H1 (cell line): ENCODE measurements at regions not wholly inside any gene's neighbourhood (a gene's known extent, or its start where the extent isn't known, plus 50 kb on each side); places are given as distances from the start of the nearest gene placed in this dataset.

Experiments
- CTCF ChIA-PET: fragments of 300-600 bp; sonication (Branson Sonifier 250); formaldehyde crosslinking; loops from one replicate; lab custom pipeline; 2021; ENCODE audit not compliant: partially characterized antibody; lab: Charles Lee
- POLR2A ChIA-PET: fragments of 300-600 bp; sonication (Branson Sonifier 250); formaldehyde crosslinking; loops from one replicate; lab custom pipeline; 2021; ENCODE audit warnings: inconsistent platforms; ENCODE audit not compliant: partially characterized antibody; lab: Charles Lee
- DNase-seq, 2 experiments: peaks; one replicate each; pipeline versions ENCODE4 v3.0.0 to v3.0.0-alpha.2; 2010 to 2022; ENCODE audit warnings: low spot score in 2 of 2, low read depth in 1 of 2, mixed read lengths in 1 of 2
- FAIRE-seq: peaks from 2 replicates; lab custom pipeline; 2011; peaks lifted over from hg19 to GRCh38; lab: Jason Lieb, UNC
- H2AFZ ChIP-seq: 2 replicates; pipeline ENCODE4 v1.8.1; 2012; ENCODE audit warnings: low read length, inconsistent platforms
- H2AK5ac ChIP-seq: 2 replicates; pipeline ENCODE4 v1.6.1; 2013; ENCODE audit warnings: low read depth, low read length
- H2BK120ac ChIP-seq: replicated peaks from 2 replicates; pipeline ENCODE3; 2013; ENCODE audit warnings: low read depth, low read length, inconsistent platforms
- H2BK12ac ChIP-seq: 2 replicates; pipeline ENCODE4 v1.6.1; 2013; ENCODE audit warnings: low read depth, low read length
- H2BK15ac ChIP-seq: 2 replicates; pipeline ENCODE4 v1.6.1; 2013; ENCODE audit warnings: low read length
- H2BK20ac ChIP-seq: 2 replicates; pipeline ENCODE4 v1.6.1; 2013; ENCODE audit warnings: low read length
- H2BK5ac ChIP-seq: 2 replicates; pipeline ENCODE4 v1.6.1; 2013; ENCODE audit warnings: low read depth, low read length
- H3K14ac ChIP-seq: 2 replicates; pipeline ENCODE4 v1.6.1; 2013; ENCODE audit warnings: inconsistent platforms; ENCODE audit not compliant: insufficient read length
- H3K18ac ChIP-seq: 2 replicates; pipeline ENCODE4 v1.6.1; 2013; ENCODE audit warnings: low read length; ENCODE audit errors: extremely low read depth
- H3K23ac ChIP-seq: 2 replicates; pipeline ENCODE4 v1.6.1; 2013; ENCODE audit warnings: inconsistent platforms; ENCODE audit not compliant: insufficient read length
- H3K23me2 ChIP-seq: 2 replicates; pipeline ENCODE4 v1.6.1; 2013; ENCODE audit warnings: low read depth, low read length
- H3K27ac ChIP-seq: 2 replicates; pipeline ENCODE4 v1.6.1; 2011; ENCODE audit warnings: low read depth, low read length, inconsistent platforms
- H3K27me3 ChIP-seq, 4 experiments: replicated peaks in 1 of 4; 1 replicate in 1 of 4; 2 replicates in 3 of 4; pipeline versions ENCODE4 v1.6.1 to v1.8.1; 2011 to 2013; ENCODE audit warnings: low read length in 3 of 4, mild to moderate bottlenecking in 3 of 4, inconsistent platforms in 2 of 4, mixed read lengths in 2 of 4, moderate library complexity in 1 of 4; ENCODE audit not compliant: control insufficient read depth in 3 of 4, insufficient read depth in 3 of 4; ENCODE audit errors: extremely low read depth in 1 of 4
- H3K36me3 ChIP-seq, 4 experiments: 2 replicates each; pipeline versions ENCODE4 v1.6.1 to v1.8.1; 2011 to 2013; ENCODE audit warnings: mild to moderate bottlenecking in 4 of 4, low read length in 3 of 4, moderate library complexity in 2 of 4, control low read depth in 1 of 4, inconsistent platforms in 1 of 4; ENCODE audit not compliant: insufficient read depth in 4 of 4, control insufficient read depth in 2 of 4
- H3K4ac ChIP-seq: replicated peaks from 2 replicates; pipeline ENCODE3; 2013; ENCODE audit warnings: low read length, low read depth, mixed read lengths, inconsistent platforms; ENCODE audit not compliant: insufficient read length
- H3K4me1 ChIP-seq, 4 experiments: replicated peaks in 1 of 4; 1 replicate in 1 of 4; 2 replicates in 3 of 4; pipeline versions ENCODE4 v1.6.1 to v1.8.1; 2011 to 2013; ENCODE audit warnings: low read length in 3 of 4, inconsistent platforms in 2 of 4, mixed read lengths in 1 of 4; ENCODE audit not compliant: insufficient read depth in 4 of 4, control insufficient read depth in 3 of 4
- H3K4me2 ChIP-seq, 2 experiments: 2 replicates each; pipeline versions ENCODE4 v1.6.1 to v1.8.1; 2011 to 2013; ENCODE audit warnings: low read depth in 2 of 2, low read length in 2 of 2, control low read depth in 1 of 2, inconsistent platforms in 1 of 2, mild to moderate bottlenecking in 1 of 2; ENCODE audit not compliant: insufficient read depth in 1 of 2
- H3K4me3 ChIP-seq, 4 experiments: fragments of 200-600, 300-600 bp in 1 of 4; sonication (generic), shearing (Covaris generic), sonication (Bioruptor Twin) in 1 of 4; 2 replicates each; pipeline versions ENCODE4 v1.5.1 to v1.8.1; 2011 to 2016; ENCODE audit warnings: low read length in 4 of 4, low read depth in 3 of 4, control low read depth in 2 of 4, inconsistent platforms in 2 of 4, mild to moderate bottlenecking in 2 of 4, mixed read lengths in 1 of 4, moderate library complexity in 1 of 4; ENCODE audit not compliant: insufficient read depth in 2 of 4; ENCODE audit errors: extremely low read depth in 1 of 4
- H3K56ac ChIP-seq: replicated peaks from 2 replicates; pipeline ENCODE3; 2013; ENCODE audit warnings: low read depth, mild to moderate bottlenecking, mixed read lengths, low read length, inconsistent platforms; ENCODE audit not compliant: insufficient read length
- H3K79me1 ChIP-seq: 2 replicates; pipeline ENCODE4 v1.6.1; 2013; ENCODE audit warnings: low read depth, low read length, control low read depth
- H3K79me2 ChIP-seq, 2 experiments: 2 replicates each; pipeline versions ENCODE4 v1.6.1 to v1.8.1; 2012 to 2013; ENCODE audit warnings: low read length in 2 of 2, mild to moderate bottlenecking in 2 of 2, inconsistent platforms in 1 of 2; ENCODE audit not compliant: insufficient read depth in 2 of 2, control insufficient read depth in 1 of 2
- H3K9ac ChIP-seq, 4 experiments: replicated peaks in 1 of 4; 1 replicate in 1 of 4; 2 replicates in 3 of 4; pipeline versions ENCODE4 v1.6.1 to v1.8.1; 2011 to 2013; ENCODE audit warnings: low read depth in 3 of 4, low read length in 3 of 4, control low read depth in 2 of 4, mild to moderate bottlenecking in 2 of 4, moderate library complexity in 2 of 4, inconsistent platforms in 1 of 4; ENCODE audit errors: extremely low read depth in 1 of 4
- H3K9me3 ChIP-seq, 2 experiments: 2 replicates each; pipeline versions ENCODE4 v1.6.1 to v1.8.1; 2012 to 2013; ENCODE audit warnings: mild to moderate bottlenecking in 2 of 2, moderate library complexity in 2 of 2, control low read depth in 1 of 2, inconsistent platforms in 1 of 2, low read depth in 1 of 2, low read length in 1 of 2, mixed read lengths in 1 of 2; ENCODE audit not compliant: insufficient read depth in 2 of 2
- H4K20me1 ChIP-seq, 2 experiments: replicated peaks in 1 of 2; 2 replicates each; pipeline versions ENCODE3 to v1.8.1; 2011 to 2013; ENCODE audit warnings: inconsistent platforms in 2 of 2, low read length in 2 of 2, mild to moderate bottlenecking in 1 of 2; ENCODE audit not compliant: insufficient read depth in 2 of 2, control insufficient read depth in 1 of 2
- H4K5ac ChIP-seq: 2 replicates; pipeline ENCODE4 v1.6.1; 2013; ENCODE audit warnings: low read length, low read depth, mixed read lengths, inconsistent platforms; ENCODE audit not compliant: insufficient read length
- H4K8ac ChIP-seq: 2 replicates; pipeline ENCODE4 v1.8.0; 2013; ENCODE audit warnings: mild to moderate bottlenecking, moderate library complexity, low read length, inconsistent platforms; ENCODE audit not compliant: insufficient read depth; ENCODE audit errors: extremely low read depth
- H4K91ac ChIP-seq: replicated peaks from 2 replicates; pipeline ENCODE3; 2013; ENCODE audit warnings: low read length, mixed read lengths, inconsistent platforms; ENCODE audit not compliant: insufficient read length
- YY1 ChIP-seq: IDR thresholded peaks from 2 replicates; pipeline ENCODE4 v1.6.1; 2011; ENCODE audit warnings: low read depth, mild to moderate bottlenecking, low read length
- WGBS, 2 experiments: shearing (Covaris generic) in 1 of 2; methylation state at CpG; one replicate each; pipeline versions ENCODE4 v1.1.6 to v1.1.7; 2013 to 2015; ENCODE audit warnings: low lambda C conversion rate in 2 of 2, mixed read lengths in 2 of 2, inconsistent platforms in 1 of 2, low coverage in 1 of 2, missing lambda C conversion rate in 1 of 2; ENCODE audit not compliant: insufficient replicate concordance in 2 of 2, insufficient coverage in 1 of 2, insufficient read length in 1 of 2; ENCODE audit errors: extremely low coverage in 1 of 2, missing lambda C conversion rate in 1 of 2; 5-methylcytosine and 5-hydroxymethylcytosine counted together
- TF ChIP-seq, protein P1 (sequence below), 3 experiments: IDR thresholded peaks; 1 replicate in 2 of 3; 2 replicates in 1 of 3; pipeline versions ENCODE4 v1.5.1 to v1.6.1; 2011; ENCODE audit warnings: low read length in 3 of 3, mild to moderate bottlenecking in 3 of 3, inconsistent platforms in 2 of 3, low read depth in 1 of 3, moderate library complexity in 1 of 3; ENCODE audit not compliant: insufficient read depth in 1 of 3; ENCODE audit errors: control extremely low read depth in 1 of 3

DNA sequence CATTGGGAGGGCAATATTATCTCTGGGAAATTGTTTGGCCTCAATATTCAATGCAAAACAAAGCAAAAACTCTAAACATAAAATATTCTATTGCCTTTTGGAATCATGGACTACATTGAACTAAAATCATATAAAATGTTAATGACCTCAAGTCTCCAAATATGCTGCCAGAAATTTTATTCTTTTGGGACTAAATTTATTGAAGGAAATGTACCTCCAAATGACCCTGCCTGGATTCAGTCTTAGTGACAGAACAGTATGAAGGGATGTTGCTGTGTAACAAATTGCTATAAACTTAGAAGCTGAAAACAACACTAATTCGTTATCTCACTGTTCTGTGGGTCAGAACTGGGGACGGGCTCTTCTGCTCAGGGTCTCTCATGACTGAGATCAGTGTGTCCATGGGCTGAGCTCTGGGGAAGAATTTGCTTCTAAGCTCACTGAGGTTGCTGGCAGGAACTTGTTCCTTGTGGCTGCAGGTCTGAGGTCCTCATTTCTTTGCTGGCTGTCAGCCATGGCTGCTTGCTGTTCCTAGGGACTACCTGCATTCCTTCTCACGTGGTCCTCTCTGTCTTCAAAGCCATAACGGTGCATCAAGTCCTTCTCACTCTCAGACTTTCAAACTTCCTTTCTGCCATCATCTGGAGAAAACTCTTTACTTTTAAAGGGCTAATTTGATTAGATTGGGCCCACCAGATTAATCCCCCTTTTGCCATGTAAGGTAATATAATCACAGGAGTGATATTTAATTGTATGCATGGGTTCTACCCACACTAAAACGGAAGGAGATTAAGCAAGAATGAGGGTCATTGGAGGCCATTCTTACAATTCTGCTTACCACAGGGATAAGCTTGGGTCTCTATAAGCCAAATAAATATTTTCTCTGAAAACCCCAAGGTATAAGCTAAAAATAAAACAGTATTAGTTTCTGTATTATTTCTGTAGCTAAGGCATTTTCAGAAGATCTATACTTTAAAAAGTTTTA, 149.0 kb downstream of the ADCYAP1 start:
- Histone ChIP-seq H3K4ac (peak overlapping the region; percentile 85), H2AFZ (no peak overlapping the region; the same call in 1 of the 2 replicates), H2BK20ac (no peak overlapping the region), H3K4me2 (no peak overlapping the region), H3K79me2 (peaks cover 0 to 2% of the 10 kb centered on the region in 2 experiments; a peak in 2 of 4 replicates), H3K4me1 (peaks cover 0 to 3% (median 0%) of the 10 kb centered on the region in 4 experiments; a peak in 1 of 7 replicates), H3K18ac (no peak overlapping the region), H3K27me3 (no peaks in the 10 kb centered on the region), H3K23me2 (no peaks in the 10 kb centered on the region; the same call in 1 of the 2 replicates), H4K5ac (no peak overlapping the region), H2AK5ac (no peak overlapping the region), H3K14ac (no peak overlapping the region), H3K9ac (no peak overlapping the region), H3K9me3 (no peaks in the 10 kb centered on the region), H4K91ac (no peak overlapping the region), H4K20me1 (no peaks in the 10 kb centered on the region), H2BK15ac (no peak overlapping the region), H3K27ac (no peak overlapping the region), H4K8ac (no peak overlapping the region), H3K36me3 (no peaks in the 10 kb centered on the region), H3K23ac (no peak overlapping the region), H2BK5ac (no peak overlapping the region), H3K56ac (no peak overlapping the region), H3K79me1 (no peaks in the 10 kb centered on the region), H2BK12ac (no peak overlapping the region), H2BK120ac (no peak overlapping the region), H3K4me3 (no peak overlapping the region)
- ChIA-PET POLR2A (interaction anchor here (1.1 kb wide), 1 partner anchor 9 kb away, joined by 3 read pairs; no protein-coding TSS in a partner anchor), CTCF (interaction anchor here (0.7 to 1.2 kb wide), 2 partner anchors 9 to 81 kb away, joined by 4 read pairs; no protein-coding TSS in a partner anchor)
- TF ChIP-seq, protein P1, sequence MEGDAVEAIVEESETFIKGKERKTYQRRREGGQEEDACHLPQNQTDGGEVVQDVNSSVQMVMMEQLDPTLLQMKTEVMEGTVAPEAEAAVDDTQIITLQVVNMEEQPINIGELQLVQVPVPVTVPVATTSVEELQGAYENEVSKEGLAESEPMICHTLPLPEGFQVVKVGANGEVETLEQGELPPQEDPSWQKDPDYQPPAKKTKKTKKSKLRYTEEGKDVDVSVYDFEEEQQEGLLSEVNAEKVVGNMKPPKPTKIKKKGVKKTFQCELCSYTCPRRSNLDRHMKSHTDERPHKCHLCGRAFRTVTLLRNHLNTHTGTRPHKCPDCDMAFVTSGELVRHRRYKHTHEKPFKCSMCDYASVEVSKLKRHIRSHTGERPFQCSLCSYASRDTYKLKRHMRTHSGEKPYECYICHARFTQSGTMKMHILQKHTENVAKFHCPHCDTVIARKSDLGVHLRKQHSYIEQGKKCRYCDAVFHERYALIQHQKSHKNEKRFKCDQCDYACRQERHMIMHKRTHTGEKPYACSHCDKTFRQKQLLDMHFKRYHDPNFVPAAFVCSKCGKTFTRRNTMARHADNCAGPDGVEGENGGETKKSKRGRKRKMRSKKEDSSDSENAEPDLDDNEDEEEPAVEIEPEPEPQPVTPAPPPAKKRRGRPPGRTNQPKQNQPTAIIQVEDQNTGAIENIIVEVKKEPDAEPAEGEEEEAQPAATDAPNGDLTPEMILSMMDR (IDR thresholded peaks at IDR 0.05; ENCODE audit: control extremely low read depth in 1 of 3, insufficient read depth in 1 of 3, low read depth in 1 of 3, low read length in 3 of 3): no peak
- TF ChIP-seq YY1: 0 out of 2 replicates have a peak, but pooled peaks have one; percentile 21
- FAIRE-seq: peak; percentile 39
- WGBS, 2 experiments: 89% methylated on average over 5 of the region's 5 CpGs; no CpG with 5 or more reads in 1 of the 2 experiments
- DNase-seq: no peak
